PFSK-1 (cell line): ENCODE measurements at regions not wholly inside any gene's neighbourhood (a gene's known extent, or its start where the extent isn't known, plus 50 kb on each side); places are given as distances from the start of the nearest gene placed in this dataset.

Experiments used
- FOXP2 ChIP-seq: optimal IDR thresholded peaks from 2 replicates; pipeline ENCODE3; 2011; ENCODE audit warnings: borderline replicate concordance, control low read depth, inconsistent platforms; ENCODE audit not compliant: insufficient read depth; ENCODE audit errors: extremely low read length, extremely low read depth
- POLR2AphosphoS5 ChIP-seq: IDR thresholded peaks from 2 replicates; pipeline ENCODE4 v1.6.1; 2012; ENCODE audit warnings: low read depth, mild to moderate bottlenecking, control low read depth, low read length, moderate library complexity
- SIN3A ChIP-seq: IDR thresholded peaks from 2 replicates; pipeline ENCODE4 v1.6.1; 2012; ENCODE audit warnings: mild to moderate bottlenecking, low read length, moderate library complexity, borderline replicate concordance; ENCODE audit not compliant: insufficient read depth
- TAF1 ChIP-seq: IDR thresholded peaks from 2 replicates; pipeline ENCODE4 v1.6.1; 2012; ENCODE audit warnings: low read length, control low read depth, borderline replicate concordance; ENCODE audit not compliant: insufficient read depth
- TF ChIP-seq, protein P1 (sequence below), 2 experiments: IDR thresholded peaks; 2 replicates each; pipeline versions ENCODE4 v1.6.1 to v1.8.0; 2011 to 2012; ENCODE audit warnings: low read depth in 2 of 2, low read length in 2 of 2, control low read depth in 1 of 2, inconsistent platforms in 1 of 2, mild to moderate bottlenecking in 1 of 2, moderate library complexity in 1 of 2; ENCODE audit not compliant: insufficient read depth in 1 of 2

DNA sequence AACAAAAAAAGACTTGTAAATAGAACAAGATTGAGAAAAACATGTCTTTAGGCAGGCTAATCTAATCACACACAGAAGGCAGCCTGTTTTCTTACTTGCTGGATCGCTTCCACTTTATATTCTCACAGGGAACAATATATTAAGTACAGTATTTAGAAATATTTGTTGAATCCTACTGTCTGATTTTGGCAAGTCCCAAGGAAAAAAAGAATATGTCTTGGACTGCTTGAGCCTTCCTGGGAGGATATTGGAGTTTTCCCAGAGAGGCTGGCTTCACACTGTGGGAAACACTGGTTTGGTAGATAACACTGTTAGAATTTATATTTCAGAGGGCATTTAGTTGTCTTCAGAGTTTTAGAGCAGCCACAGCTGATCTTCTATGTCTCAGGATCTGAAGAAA lies 229.7 kb downstream of the PRL start:
- TF ChIP-seq TAF1 (no peak), FOXP2 (no peak), POLR2AphosphoS5 (no peak), SIN3A (no peak)
- TF ChIP-seq, protein P1, sequence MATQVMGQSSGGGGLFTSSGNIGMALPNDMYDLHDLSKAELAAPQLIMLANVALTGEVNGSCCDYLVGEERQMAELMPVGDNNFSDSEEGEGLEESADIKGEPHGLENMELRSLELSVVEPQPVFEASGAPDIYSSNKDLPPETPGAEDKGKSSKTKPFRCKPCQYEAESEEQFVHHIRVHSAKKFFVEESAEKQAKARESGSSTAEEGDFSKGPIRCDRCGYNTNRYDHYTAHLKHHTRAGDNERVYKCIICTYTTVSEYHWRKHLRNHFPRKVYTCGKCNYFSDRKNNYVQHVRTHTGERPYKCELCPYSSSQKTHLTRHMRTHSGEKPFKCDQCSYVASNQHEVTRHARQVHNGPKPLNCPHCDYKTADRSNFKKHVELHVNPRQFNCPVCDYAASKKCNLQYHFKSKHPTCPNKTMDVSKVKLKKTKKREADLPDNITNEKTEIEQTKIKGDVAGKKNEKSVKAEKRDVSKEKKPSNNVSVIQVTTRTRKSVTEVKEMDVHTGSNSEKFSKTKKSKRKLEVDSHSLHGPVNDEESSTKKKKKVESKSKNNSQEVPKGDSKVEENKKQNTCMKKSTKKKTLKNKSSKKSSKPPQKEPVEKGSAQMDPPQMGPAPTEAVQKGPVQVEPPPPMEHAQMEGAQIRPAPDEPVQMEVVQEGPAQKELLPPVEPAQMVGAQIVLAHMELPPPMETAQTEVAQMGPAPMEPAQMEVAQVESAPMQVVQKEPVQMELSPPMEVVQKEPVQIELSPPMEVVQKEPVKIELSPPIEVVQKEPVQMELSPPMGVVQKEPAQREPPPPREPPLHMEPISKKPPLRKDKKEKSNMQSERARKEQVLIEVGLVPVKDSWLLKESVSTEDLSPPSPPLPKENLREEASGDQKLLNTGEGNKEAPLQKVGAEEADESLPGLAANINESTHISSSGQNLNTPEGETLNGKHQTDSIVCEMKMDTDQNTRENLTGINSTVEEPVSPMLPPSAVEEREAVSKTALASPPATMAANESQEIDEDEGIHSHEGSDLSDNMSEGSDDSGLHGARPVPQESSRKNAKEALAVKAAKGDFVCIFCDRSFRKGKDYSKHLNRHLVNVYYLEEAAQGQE (IDR thresholded peaks at IDR 0.05; ENCODE audit: insufficient read depth in 1 of 2, low read depth in 2 of 2, low read length in 2 of 2), result no peak

DNA sequence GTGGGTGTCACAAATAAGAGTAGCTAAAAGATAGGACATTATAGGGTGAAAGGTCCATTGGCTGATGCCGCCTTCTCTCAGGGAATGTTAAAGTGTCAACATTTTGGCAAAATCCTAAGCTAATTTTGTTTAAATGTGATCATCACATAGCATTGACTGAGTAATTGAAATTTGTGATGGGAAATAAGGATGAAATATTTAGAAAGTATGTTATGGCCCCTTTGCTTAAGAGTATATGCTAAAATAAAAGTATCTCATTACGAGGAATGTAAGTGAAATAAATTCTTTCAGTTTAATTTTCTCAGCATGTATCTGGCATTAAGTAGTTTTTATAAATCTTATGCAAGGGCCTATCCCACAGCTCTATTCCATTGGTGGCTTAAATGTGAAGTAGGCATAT lies 229.2 kb downstream of the PRL start:
- no peak for TF ChIP-seq POLR2AphosphoS5

DNA sequence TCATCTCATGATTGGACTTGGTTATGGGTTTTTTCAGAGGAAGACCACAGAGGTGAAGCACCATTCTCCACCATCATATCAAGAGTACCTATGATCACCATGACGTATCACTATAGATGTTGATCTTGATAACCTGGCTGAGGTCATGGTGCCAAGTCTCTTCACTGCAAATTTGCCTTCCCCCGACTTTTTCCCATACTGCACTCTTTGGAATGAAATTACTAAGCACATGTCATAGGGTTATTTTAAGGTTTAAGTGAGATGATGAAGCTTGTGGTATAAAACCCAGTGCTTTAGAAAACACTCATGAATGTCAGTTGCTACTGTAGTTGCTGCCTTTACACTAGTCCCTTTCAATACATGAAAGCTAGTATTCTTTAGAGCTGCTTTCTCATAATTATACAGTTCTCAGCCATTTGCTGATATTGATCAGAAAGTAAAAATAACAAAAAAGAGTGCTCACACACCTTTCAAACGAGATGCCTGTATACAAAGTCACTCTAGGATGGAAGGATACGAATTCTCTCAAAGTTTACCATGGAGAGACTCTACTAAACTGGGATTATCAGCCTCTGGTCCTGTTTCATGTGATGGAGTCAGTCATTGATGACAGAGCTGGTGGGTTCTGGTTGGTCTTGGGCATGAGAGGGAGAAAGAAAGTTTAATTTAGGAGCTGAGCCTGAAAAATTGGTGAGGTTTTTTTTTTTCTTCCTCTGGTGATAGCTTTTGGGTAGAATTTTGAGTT lies 228.1 kb downstream of the PRL start:
- TF ChIP-seq SIN3A (no peak), TAF1 (no peak), FOXP2 (no peak), POLR2AphosphoS5 (no peak)
- TF ChIP-seq, protein P1 (IDR thresholded peaks at IDR 0.05; ENCODE audit: insufficient read depth in 1 of 2, low read depth in 2 of 2, low read length in 2 of 2), result no peak

DNA sequence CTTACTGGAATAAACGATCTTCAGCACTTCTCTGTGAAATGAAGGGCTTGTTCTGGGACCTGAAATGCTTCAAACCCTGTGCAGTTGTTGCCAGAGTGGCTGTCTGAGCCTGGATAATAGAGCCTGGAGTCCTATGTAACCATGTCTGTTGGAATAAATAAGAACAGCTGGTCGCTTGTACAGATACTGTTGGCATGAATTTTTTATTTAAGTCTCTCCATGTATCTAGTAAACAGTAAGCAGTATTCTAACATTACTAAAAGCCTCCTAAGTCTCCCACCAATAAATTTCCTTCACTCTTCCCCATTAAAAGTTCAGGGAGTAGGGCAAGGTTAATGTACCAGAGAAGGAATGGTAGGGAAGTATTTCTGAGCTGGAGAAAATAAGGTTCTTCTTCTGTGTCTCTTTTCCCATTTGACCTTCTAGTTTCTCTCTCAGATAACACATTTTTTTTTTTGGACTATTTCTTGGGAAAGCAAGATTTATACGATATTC lies 227.5 kb downstream of the PRL start:
- TF ChIP-seq FOXP2 (no peak), SIN3A (no peak), POLR2AphosphoS5 (no peak), TAF1 (no peak)
- TF ChIP-seq, protein P1 (IDR thresholded peaks at IDR 0.05; ENCODE audit: insufficient read depth in 1 of 2, low read depth in 2 of 2, low read length in 2 of 2), result no peak

DNA sequence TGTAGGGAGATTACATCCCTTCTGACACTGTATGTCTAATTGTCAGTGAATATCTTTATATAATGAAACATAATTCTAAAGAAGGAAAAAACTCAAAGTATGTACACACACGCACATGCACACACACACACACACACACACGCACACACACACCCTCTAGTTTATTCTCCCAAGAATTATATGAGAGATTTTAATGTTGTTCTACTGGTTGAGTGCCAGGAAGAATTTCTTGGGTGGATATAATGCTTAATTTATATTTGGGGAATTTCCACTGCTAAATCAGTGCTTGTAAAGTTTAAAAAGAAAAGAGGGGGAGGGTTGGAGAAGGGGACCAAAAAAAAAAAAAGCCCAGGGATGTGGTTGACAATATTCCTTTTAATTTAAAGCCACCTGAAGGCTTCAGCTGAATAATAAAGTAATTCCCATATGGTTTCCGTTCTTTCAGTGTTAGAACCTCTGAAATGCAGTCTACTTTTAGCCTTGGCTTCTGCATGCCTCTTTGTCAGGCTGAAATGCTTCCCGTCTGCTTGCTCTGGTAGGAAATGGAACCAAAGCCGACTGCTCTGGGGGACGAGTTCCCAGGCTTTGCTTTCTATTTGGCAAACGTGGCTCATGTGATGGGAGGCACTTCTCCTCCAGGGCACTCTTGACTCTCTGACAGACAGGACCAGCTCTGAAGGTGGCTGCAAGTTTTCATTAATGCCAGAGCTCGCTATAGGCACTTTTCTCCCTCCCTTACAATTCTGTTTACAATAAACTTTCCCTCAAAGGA lies 225.4 kb downstream of the PRL start:
- TF ChIP-seq TAF1, result no peak
- no peak for TF ChIP-seq POLR2AphosphoS5
- TF ChIP-seq SIN3A, result no peak
- no peak for TF ChIP-seq FOXP2
- TF ChIP-seq, protein P1 (IDR thresholded peaks at IDR 0.05; ENCODE audit: insufficient read depth in 1 of 2, low read depth in 2 of 2, low read length in 2 of 2), result no peak
